AG04449 (cell line): ENCODE measurements at regions not wholly inside any gene's neighbourhood (a gene's known extent, or its start where the extent isn't known, plus 50 kb on each side); places are given as distances from the start of the nearest gene placed in this dataset.

Source experiments
- CTCF ChIA-PET: fragments of 350-600 bp; formaldehyde crosslinking; extraction: SDS; loops from one replicate; lab custom pipeline; 2021; ENCODE audit warnings: antibody characterized with exemption; lab: Yijun Ruan, JAX
- POLR2A ChIA-PET: fragments of 400-600, 350-600 bp; formaldehyde crosslinking; extraction: SDS; loops from one replicate; lab custom pipeline; 2020; ENCODE audit warnings: antibody characterized with exemption, inconsistent platforms; lab: Yijun Ruan, JAX
- DNase-seq: peaks from one replicate; pipeline ENCODE4 v3.0.0-alpha.2; 2010; ENCODE audit warnings: low read depth, low spot score
- H3K4me3 ChIP-seq: 2 replicates; pipeline ENCODE4 v1.5.1; 2011; ENCODE audit warnings: low read depth, mild to moderate bottlenecking, control low read depth, low read length
- TF ChIP-seq, protein P1 (sequence below): IDR thresholded peaks from one replicate; pipeline ENCODE4 v1.5.1; 2011; ENCODE audit warnings: mild to moderate bottlenecking, moderate library complexity, low read length, control low read depth, inconsistent platforms; ENCODE audit not compliant: insufficient read depth; ENCODE audit errors: missing control alignments

DNA sequence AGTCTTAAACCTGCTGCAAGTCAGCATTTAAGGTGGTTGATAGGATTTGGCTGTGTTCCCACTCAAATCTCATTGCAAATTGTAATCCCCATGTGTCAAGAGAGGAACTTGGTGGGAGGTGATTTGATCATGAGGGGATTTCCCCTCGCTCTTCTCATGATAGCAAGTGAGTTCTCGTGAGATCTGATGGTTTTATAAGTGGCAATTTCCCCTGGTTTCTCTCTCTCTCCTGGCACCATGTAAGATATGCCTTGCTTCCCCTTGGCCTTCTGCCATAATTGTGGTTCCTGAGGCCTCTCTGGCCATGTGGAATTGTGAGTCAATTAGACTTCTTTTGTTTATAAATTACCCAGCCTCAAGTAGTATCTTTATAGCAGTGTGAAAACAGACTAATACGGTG, 84.3 kb upstream of the SMC2 start:
- ChIA-PET POLR2A (no interaction called here), CTCF (no interaction called here)
- TF ChIP-seq, protein P1, sequence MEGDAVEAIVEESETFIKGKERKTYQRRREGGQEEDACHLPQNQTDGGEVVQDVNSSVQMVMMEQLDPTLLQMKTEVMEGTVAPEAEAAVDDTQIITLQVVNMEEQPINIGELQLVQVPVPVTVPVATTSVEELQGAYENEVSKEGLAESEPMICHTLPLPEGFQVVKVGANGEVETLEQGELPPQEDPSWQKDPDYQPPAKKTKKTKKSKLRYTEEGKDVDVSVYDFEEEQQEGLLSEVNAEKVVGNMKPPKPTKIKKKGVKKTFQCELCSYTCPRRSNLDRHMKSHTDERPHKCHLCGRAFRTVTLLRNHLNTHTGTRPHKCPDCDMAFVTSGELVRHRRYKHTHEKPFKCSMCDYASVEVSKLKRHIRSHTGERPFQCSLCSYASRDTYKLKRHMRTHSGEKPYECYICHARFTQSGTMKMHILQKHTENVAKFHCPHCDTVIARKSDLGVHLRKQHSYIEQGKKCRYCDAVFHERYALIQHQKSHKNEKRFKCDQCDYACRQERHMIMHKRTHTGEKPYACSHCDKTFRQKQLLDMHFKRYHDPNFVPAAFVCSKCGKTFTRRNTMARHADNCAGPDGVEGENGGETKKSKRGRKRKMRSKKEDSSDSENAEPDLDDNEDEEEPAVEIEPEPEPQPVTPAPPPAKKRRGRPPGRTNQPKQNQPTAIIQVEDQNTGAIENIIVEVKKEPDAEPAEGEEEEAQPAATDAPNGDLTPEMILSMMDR, result no peak
- H3K4me3 ChIP-seq, result no peak overlapping the region
- DNase-seq, result no peak

GRCh38 chr9:104022083-104022482, 72.0 kb upstream of the SMC2 start:
- H3K4me3 ChIP-seq, result no peak overlapping the region
- TF ChIP-seq, protein P1, result no peak
- CTCF ChIA-PET, result interaction anchor here (1.2 kb wide), 1 partner anchor 73 kb away, joined by 3 read pairs; the partner anchor contains the start of gene SMC2
- no peak for DNase-seq
- POLR2A ChIA-PET, result no interaction called here

GRCh38 chr9:104025104-104025503, 69.0 kb upstream of the SMC2 start:
- ChIA-PET POLR2A (no interaction called here), CTCF (no interaction called here)
- DNase-seq, result no peak
- TF ChIP-seq, protein P1, result no peak
- H3K4me3 ChIP-seq, result no peak overlapping the region

GRCh38 chr9:104025945-104026344, 68.2 kb upstream of the SMC2 start:
- no peak for DNase-seq
- H3K4me3 ChIP-seq, result no peak overlapping the region
- ChIA-PET CTCF (interaction anchor here (0.6 to 0.8 kb wide), 2 partner anchors 361 to 362 kb away, joined by 3 read pairs; no protein-coding TSS in a partner anchor), POLR2A (no interaction called here)
- TF ChIP-seq, protein P1, result no peak

GRCh38 chr9:104027295-104027694, 66.8 kb upstream of the SMC2 start:
- H3K4me3 ChIP-seq, result no peak overlapping the region
- CTCF ChIA-PET, result interaction anchor here (1.3 to 2.8 kb wide), 2 partner anchors 359 to 716 kb away, joined by 4 to 14 read pairs; no protein-coding TSS in a partner anchor
- DNase-seq, result no peak
- TF ChIP-seq, protein P1, result no peak
- POLR2A ChIA-PET, result no interaction called here

- TF ChIP-seq, protein P1, result no peak
- DNase-seq, result no peak
- CTCF ChIA-PET, result interaction anchor here (2.8 kb wide), 1 partner anchor 357 kb away, joined by 14 read pairs; no protein-coding TSS in a partner anchor
- POLR2A ChIA-PET, result no interaction called here
- no peak overlapping the region for H3K4me3 ChIP-seq
Measured at GRCh38 chr9:104028827-104029226, 65.3 kb upstream of the SMC2 start.
